HG02642 (cell line): ENCODE measurements at regions not wholly inside any gene's neighbourhood (a gene's known extent, or its start where the extent isn't known, plus 50 kb on each side); places are given as distances from the start of the nearest gene placed in this dataset.
"Not testable (repeated sequence)": the region's sequence is repeated elsewhere in the genome, so short reads cannot be mapped to it uniquely, and the experiment has no call there.

Experiments used
- ATAC-seq: cut with Tn5 transposase; IDR thresholded peaks from one replicate; pipeline ENCODE4 v1.9.1; 2021; ENCODE audit warnings: mild to moderate bottlenecking; ENCODE audit not compliant: unreplicated experiment, poor library complexity

DNA sequence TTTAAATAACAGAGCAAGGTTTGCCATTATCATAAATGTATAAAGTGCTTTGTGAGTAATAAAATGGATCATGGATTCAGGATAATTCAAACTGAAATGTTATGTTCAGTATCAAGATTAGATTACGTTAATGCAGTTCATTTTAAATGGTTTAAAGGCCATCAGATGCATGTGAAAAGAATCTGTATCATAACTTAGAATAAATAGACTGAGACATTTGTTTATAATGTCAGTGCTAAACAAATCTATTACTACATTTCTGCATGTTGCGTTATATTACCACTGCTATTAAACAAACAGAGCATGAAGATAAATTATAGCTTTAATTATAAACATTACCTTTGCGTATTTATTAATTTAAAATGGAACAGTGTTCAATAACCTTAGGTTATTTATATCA, 160.2 kb downstream of the TOX3 start:
- ATAC-seq = no peak

DNA sequence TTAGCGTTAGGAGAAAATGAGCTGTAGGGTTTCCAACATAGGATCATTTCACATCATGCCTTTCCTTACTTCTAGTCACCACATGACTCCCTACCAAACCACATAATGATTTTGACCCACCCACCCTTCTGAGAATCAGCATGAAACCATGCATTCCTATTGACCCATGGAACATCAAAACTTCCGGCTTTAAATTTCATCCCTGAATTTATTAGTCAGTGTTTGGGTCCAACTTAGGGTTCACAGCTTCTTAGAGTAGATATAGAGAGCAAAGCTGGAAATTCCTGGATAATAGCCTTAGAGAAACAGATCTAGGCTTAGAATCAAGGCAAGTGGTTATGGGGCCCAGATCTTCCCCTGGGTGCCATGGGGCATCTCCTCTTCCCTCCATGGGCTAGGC, 162.6 kb downstream of the TOX3 start:
- no peak for ATAC-seq

DNA sequence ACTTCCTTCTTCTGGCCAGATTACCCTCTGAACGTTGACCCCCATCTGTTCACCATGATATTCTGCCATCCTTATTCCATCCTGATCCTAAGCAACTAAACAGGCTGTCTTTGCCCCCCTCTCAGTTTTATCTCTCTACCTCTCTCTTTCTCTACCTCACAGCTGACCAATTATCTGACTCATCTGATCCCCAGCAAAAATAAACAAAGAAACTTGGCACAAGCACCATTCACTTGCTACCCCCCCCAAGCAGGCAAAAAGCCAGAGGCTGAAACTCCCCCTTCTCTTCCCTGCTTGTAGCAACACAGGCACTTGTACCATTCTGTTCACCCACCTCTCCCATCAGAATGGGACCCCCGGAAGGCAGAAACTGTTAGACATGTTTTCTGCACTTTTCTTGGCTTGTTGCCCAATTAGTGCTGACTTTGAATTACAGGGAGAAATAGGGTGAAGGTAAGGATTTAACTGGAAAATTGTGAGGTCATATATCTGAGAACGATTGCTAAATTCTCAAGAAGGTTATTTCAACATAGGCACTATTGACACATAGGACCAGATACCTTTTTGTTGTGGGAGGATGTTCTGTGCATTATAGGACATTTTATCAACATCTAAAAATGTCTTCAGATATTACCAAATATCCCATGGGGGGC, 163.2 kb downstream of the TOX3 start:
- no peak for ATAC-seq

DNA sequence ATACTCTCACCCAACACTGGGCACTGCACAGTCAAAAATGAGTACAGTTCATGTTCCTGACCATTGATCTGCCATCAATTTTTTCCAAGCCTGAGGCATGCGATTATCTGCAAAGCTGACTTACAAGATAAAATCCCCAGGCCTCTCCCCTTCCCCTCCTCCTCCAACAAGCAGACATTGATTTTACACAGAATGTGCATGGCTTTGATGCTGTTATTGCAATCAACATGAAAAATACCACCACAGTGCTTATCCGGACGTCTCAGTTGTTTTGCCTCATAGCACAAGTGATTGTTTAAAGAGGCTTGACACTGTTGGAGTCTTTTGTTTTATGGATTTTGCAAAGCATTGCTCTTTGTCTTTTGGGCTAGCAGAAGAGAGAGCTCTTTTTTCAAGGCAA, 163.8 kb downstream of the TOX3 start:
- ATAC-seq = no peak

DNA sequence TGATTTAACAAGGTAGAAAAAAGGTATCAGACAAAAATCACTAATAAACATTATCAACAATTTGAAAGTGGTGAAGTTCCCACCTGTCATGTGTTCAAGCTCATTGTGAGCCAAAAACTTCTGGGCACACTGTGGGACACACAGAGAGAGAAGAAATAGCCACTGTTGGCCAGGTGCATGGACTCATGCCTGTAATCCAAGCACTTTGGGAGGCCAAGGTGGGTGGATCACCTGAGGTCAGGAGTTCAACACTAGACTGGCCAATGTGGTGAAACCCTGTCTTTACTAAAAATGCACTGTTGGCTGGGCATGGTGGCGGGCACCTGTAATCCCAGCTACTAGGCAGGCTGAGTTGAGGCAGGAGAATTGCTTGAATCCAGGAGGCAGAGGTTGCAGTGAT, 167.4 kb downstream of the TOX3 start:
- no peak for ATAC-seq

DNA sequence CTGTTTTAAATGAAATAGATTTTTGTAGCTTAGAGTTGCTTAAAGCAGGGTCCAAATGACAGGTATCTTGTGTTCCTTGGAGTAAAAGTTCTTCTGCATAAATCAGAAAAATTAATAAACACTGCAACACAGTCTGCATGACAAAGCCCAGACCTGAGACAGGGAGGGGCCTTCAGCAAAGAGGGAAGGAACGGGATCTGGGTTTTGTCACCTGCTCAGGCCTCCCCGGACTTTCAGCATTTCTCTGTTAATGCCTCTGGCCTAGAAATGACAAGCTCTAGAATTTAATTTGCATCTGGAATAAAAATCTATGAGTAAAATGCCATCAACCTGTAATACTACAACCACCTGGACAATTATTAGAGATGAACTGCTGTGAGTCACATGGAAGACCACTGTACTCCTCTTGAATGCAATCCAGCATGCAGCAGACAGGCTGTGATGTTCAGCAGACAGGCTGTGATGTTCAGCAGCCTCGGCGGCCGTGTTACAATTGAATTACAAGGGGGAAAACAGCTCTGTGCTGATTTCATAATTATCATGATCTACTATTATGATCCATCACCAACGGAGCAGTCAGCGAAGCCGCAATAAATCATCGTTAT, 170.2 kb downstream of the TOX3 start:
- ATAC-seq = no peak

DNA sequence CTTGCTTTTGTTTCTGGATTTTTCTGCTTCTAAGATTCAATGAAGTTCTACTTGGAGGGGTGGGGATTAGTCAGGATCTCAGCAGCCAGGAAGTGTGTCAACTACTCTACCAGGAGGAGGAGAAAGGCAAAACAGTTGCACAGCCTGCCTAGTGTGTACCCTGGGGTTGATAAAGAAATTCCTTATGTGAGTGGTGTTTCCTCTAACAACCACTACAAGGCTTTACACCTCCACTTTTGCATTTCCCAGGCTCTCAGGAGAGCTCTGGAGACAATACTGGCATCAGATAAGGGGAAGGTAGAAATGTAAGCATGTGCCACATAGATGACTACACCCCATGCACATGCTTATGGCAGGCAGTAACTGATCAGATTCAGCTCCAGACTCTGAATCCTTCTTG, 174.6 kb downstream of the TOX3 start:
- no peak for ATAC-seq

DNA sequence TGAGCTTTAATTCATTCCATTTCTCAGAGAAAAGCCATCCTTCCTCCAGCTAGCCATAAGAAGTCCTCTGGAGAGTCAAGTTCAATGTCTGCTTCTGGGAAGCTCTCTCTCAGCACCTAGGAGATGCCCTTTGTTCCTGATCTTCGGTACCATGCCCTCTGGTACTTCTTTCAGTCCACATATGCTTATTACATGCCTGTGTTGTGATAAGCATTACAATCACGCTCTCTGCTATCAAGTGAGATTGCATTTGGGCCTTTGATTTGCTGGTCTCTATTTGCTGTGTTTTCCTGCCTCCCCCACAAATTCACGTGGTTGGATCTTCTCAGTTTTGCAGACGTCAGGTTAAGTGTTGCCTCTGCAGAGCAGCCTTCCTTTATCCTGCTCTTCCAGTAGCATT, 178.1 kb downstream of the TOX3 start:
- no peak for ATAC-seq

DNA sequence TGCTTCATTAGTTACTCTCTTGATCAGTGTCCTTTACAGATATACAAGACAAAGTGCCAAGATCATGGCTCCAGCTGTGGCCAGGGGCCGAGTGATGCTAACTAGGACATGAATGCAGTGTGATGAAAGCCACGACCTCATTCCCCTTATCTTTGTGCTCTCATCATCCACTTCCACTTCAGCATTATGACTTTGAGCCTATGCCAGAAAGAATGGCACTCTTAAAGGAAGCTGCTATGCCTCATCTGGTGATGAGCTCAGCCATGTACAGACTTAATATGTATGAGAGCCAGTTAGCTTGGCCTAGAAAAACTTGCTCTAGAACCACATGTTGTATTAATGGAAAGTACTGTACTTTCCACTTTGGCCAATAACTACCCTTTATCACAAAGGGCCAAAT, 179.1 kb downstream of the TOX3 start:
- no peak for ATAC-seq

DNA sequence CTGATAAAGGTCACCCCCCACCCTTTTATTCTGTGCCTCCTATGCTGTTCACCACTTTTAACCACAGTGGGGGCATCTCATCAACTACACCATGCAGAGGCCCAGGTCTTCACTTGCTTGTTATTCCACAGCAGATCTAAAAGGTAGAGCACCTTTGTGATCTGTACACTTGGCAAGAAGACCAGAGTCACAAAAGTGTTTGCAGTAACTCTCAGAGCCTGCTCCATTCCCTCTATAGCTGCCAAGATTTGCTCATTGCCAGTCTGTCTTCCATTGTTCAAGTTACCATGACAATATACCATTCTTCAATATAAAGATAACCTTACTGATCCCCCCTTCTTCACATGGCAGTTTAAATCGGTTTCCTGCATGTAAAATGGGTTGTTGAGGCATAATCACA, 180.0 kb downstream of the TOX3 start:
- no peak for ATAC-seq

DNA sequence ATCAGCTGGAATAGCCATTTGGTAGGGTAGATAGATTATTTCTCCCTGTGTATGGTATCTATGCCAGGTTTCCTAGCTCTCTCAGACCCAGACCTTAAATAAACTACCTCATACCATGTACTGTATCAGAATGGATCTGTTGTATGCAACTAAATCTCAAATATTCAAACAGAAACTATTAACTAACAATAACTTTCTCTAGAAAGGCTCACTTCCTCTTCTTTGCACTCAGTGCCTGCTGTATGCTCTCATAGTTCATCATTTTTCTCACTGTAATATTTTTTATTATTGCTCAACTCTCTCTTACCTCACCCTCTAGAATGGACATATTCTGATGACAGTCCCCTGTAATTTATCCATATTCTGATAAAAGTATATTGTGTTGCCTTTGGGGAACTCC, 182.4 kb downstream of the TOX3 start:
- no peak for ATAC-seq

DNA sequence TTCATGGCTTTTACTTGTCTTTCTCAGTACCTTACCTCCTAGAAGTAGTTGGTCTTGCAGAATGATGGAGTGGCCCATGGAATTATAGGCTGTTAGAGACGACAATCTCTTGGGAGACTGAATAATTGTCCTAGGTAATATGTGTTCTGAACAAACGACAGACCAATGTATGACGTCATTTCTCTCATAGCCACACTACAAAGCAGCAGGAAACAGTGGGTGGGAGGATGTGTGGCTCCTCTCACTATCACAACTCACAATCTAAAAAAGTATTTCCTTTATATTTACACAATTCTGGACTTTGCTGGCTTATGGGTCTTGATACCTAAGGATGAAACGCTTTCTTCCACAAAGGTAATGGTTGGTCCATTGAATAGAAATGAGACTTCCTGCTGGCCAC, 183.9 kb downstream of the TOX3 start:
- ATAC-seq = no peak

DNA sequence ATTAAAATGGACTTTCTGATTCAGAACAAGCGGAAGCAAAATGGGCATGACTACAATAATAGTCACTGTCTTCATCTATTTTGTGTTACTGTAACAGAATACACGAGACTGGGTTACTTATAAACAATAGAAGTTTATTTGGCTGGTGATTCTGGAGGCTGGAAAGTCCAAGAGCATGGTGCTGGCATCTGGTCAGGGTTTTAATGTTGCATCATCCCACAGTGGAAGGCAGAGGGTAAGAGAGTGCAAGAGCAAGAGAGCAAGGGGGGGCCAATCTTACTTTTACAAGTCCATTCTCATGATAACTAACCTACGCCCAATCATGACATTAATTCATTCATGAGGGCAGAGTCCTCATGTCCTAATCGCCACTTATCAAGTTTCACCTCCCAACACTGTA, 189.2 kb downstream of the TOX3 start:
- ATAC-seq = no peak

DNA sequence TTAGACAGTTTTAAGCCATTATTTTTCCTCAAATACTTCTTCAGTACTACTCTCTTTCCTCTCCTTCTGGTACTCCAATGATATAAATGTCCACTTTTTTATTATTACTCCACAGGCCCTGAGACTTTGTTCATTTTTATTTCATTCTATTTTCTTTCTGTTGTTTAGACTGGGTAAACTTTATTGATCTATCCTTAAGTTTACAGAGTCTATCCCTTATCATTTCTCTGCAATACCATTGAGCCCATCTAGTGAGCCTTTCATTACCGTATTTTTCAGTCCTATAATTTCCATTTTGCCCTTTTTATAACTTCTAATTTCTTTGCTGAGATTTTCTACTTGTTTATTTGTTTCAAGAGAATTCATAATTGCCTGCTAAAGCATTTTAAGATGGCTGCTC, 193.7 kb downstream of the TOX3 start:
- ATAC-seq = no peak

DNA sequence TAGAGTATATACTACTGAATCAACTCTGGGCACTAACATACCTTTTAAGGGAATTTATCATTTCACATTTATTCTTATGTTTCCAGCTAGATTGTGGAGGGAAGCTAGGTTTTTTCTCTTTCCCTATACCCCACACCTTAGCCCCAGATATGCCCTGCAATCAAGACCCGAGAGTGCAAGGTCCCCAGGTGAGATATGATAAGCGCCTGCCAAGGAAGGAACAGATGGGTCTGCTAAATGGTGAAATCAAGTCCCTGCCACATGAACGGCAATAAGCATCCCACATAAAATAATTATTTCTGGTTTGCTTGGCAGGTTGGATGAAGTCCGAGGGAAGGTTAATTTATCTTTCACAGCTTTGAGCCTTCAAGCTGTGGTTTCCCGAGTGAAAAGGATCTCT, 195.5 kb downstream of the TOX3 start:
- no peak for ATAC-seq

DNA sequence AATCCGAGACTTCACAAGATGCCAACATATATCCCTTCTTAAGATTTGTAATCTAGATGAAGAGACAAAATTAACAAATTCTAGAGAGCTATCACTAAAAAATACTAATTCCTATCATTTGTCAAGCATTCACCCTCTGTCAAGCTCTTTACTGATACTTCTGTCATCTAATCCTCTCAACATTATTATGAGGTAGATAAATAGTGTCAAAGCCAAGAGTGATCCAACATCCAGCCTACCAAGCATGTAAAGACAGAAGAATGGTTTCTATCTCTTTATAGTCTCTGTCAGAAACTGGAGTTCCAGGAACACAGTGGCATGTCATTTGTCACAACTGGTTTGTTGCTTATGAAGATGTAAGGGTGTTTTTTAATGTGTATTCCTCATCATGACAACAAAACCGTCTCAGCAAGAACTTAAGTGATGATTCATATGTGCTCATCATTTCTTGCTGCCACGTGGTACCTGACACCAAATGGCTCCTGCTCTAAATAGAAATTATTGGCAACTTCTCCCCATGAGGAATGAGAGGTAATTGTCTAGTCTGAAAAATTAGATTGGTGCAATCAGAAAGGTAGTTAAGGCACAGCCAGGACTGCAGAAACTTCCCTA, 196.8 kb downstream of the TOX3 start:
- ATAC-seq = no peak

DNA sequence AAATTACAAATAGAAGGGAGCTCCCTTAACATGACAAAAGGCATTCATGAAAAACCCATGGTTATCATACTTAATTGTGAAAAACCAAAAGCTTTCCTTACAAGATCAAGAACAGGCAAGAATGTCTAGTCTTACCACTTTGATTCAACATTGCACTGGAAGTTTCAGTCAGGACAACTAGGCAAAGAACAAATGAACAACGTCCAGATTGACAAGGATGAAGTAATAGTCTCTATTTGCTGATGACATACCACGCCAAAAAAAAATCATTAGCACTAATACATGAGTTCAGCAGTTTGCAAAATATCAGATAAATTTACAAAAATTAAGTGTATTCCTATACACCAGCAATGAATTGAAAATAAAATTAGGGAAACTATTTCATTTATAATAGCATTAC, 200.2 kb downstream of the TOX3 start:
- no peak for ATAC-seq

DNA sequence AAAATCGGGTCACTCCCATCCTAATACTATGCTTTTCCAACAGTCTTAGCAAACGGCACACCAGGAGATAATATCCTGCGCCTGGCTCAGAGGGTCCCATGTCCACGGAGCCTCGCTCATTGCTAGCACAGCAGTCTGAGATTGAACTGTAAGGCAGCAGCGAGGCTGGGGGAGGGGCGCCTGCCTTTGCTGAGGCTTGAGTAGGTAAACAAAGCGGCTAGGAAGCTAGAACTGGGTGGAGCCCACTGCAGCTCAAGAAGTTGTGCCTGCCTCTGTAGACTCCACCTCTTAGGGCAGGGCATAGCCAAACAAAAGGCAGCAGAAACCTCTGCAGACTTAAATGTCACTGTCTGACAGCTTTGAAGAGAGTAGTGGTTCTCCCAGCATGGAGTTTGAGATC, 213.3 kb downstream of the TOX3 start:
- not testable (repeated sequence) for ATAC-seq

DNA sequence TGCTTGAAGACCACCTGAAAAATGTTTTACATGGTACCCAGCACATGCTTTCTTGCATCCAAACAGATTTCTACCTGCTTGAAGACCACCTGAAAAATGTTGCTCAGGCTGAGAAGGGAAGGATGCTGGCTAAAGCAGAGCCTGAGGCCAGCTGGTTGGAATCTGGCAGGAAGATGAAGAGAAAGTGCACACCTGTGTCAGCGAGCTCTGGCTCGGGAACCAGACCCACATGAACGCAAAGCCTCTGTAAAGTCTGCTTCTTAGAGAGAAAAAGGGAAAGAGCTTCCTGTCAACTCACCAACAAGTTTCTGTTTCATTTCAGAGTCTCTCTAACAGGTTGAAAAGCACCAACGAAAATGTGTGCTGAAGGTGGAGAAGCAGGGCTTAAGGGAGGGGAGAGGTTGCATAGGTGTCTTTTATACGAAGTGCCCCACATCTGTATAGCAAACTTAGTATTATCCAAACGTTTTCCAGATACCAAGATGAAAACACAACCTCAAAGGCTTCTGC, 226.0 kb downstream of the TOX3 start:
- ATAC-seq = no peak

DNA sequence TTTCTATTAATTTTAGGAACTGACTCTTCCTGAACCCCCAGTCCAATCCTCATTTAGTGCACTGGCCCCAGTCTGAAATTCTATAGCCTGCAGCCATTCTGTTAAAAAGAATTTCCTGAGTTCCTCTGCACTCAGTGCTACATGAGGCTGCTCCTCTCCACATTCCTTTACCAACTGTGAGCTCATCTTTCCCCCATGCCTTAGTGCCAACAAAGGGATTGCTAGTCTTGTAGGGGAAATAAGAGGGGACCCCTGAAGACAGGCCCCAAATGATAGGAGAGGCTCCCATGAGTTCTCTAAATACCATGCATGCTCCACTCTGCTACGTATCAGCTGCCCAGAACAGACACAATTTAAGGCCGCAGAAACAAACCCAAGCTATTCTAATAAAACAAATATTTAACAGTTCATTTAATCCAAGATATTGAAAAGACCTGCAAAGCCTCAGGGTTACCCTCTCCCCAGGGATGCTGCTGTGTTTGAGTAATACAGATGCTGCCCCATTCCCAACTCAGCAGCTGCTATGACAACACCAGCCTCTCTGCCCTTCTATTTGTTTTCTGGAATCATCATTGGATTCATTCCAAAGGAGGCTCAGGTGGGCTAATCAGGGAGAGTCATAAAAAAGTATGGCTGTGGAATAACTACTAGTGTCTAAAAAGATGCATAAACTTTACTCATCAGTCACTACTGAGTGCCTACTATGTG, 228.5 kb downstream of the TOX3 start:
- no peak for ATAC-seq

DNA sequence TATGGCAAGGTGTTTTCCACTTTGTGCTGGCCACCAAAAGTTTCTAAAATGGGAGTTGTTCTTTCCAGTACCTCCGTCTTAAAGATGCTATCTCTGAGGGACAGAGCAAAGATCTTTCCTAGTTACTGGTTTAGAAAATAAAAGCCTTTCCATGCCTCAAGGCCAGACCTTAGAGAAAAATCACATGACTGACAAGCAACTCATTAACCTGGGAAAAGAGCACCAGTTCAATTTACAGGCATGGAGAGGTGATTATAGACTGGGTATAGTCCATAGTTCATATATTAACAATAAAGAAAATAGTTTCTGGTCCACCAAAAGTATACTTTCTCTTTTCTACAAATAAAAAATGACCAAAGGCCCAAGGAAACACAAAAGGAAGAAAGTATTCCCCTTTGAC, 230.7 kb downstream of the TOX3 start:
- no peak for ATAC-seq
